Breast epithelium (tissue), 4 donors: ENCODE measurements at regions not wholly inside any gene's neighbourhood (a gene's known extent, or its start where the extent isn't known, plus 50 kb on each side); places are given as distances from the start of the nearest gene placed in this dataset.

Source experiments
- DNase-seq, 2 donors: peaks; one replicate each; pipeline ENCODE4 v3.0.0-alpha.2; 2019; ENCODE audit warnings: low spot score in 2 of 2
- H3K27ac ChIP-seq, 2 donors: fragments of 200-600 bp; sonication (generic) in 1 of 2; one replicate each; pipeline ENCODE4 v1.5.1; 2016 to 2019; ENCODE audit warnings: mild to moderate bottlenecking in 1 of 2
- H3K27me3 ChIP-seq, 2 donors: fragments of 200-600 bp; sonication (generic) in 1 of 2; one replicate each; pipeline versions ENCODE4 v1.5.1 to v1.6.0; 2017 to 2019; ENCODE audit warnings: control low read depth in 1 of 2, mild to moderate bottlenecking in 1 of 2
- H3K36me3 ChIP-seq: fragments of 200-600 bp; one replicate; pipeline ENCODE4 v1.5.1; 2019
- H3K4me1 ChIP-seq, 2 donors: fragments of 200-600 bp; sonication (generic); one replicate each; pipeline ENCODE4 v1.5.1; 2016 to 2019; ENCODE audit warnings: control low read depth in 1 of 2
- H3K4me3 ChIP-seq, 3 donors: fragments of 200-600 bp; sonication (generic); 1 replicate in 2 of 3; 2 replicates in 1 of 3; pipeline ENCODE4 v1.5.1; 2016 to 2019; ENCODE audit warnings: mild to moderate bottlenecking in 3 of 3, moderate library complexity in 2 of 3
- H3K9me3 ChIP-seq, 2 donors: fragments of 200-600 bp; sonication (generic) in 1 of 2; one replicate each; pipeline ENCODE4 v1.5.1; 2016 to 2019; ENCODE audit warnings: control low read depth in 1 of 2
- POLR2A ChIP-seq: fragments of 450-650 bp; IDR thresholded peaks from one replicate; pipeline ENCODE4 v1.6.1; 2016; ENCODE audit warnings: antibody characterized with exemption, mild to moderate bottlenecking, moderate library complexity
- POLR2AphosphoS5 ChIP-seq, 3 donors: sonication (generic); formaldehyde crosslinking; IDR thresholded peaks; one replicate each; pipeline ENCODE4 v1.6.1; 2017; ENCODE audit warnings: antibody characterized with exemption in 3 of 3
- intact Hi-C: fragments of 100-400 bp; cut with DNase I; formaldehyde crosslinking; loops from one replicate; pipeline ENCODE4 v1.15.1; 2023; ENCODE audit warnings: low total_unique reads
- TF ChIP-seq, protein P1 (sequence below), 3 donors: fragments of 450-650 bp; IDR thresholded peaks; one replicate each; pipeline ENCODE4 v1.5.1; 2016 to 2017; ENCODE audit warnings: antibody characterized with exemption in 3 of 3, mild to moderate bottlenecking in 3 of 3, moderate library complexity in 3 of 3

DNA sequence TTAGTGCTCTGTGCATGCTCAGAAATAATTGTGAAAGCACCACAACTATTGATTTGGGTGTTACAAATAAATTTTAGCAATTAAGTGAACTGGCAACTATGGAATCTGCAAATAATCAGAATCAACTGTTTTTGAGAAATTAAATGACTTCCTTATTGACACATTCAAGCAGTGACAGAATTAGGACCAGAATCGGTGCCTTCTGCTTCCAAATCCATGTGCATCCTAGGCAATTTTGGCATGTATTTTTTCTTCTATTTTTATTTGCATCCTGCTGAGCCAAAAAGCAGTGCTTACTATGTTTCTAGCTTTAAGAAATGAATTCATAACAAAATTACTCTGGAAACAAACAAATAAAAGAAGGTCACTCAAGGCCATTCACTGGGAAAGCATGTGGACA, 408.2 kb downstream of the GXYLT1 start:
- no peaks in the 10 kb centered on the region for H3K4me1 ChIP-seq
- no peaks in the 10 kb centered on the region for H3K36me3 ChIP-seq
- H3K27ac ChIP-seq = no peak overlapping the region
- DNase-seq = no peak
- TF ChIP-seq POLR2A = no peak
- no peak for TF ChIP-seq POLR2AphosphoS5 (IDR thresholded peaks at IDR 0.05)
- TF ChIP-seq, protein P1, sequence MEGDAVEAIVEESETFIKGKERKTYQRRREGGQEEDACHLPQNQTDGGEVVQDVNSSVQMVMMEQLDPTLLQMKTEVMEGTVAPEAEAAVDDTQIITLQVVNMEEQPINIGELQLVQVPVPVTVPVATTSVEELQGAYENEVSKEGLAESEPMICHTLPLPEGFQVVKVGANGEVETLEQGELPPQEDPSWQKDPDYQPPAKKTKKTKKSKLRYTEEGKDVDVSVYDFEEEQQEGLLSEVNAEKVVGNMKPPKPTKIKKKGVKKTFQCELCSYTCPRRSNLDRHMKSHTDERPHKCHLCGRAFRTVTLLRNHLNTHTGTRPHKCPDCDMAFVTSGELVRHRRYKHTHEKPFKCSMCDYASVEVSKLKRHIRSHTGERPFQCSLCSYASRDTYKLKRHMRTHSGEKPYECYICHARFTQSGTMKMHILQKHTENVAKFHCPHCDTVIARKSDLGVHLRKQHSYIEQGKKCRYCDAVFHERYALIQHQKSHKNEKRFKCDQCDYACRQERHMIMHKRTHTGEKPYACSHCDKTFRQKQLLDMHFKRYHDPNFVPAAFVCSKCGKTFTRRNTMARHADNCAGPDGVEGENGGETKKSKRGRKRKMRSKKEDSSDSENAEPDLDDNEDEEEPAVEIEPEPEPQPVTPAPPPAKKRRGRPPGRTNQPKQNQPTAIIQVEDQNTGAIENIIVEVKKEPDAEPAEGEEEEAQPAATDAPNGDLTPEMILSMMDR (IDR thresholded peaks at IDR 0.05) = no peak
- H3K9me3 ChIP-seq = no peaks in the 10 kb centered on the region
- no peaks in the 10 kb centered on the region for H3K27me3 ChIP-seq
- H3K4me3 ChIP-seq = no peak overlapping the region
- intact Hi-C loops = no loop called here

DNA sequence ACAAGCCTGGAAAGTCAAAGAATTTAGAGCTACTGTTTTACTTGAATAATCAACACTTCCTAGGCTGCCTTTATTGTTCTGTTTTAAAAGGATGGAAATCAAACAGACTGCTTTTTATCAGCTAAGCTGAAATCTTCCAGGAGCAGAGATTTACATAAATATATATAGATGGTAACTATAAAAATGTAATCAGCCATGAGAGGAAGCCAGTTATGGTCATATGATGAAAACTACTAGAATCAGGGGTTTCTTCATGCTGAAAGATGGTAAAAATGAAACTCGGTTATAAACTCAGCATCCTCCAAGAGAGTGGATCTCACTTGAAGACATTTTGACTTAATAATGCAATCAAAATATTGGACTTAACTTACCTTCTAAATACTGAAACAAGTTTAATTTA, 413.0 kb downstream of the GXYLT1 start:
- H3K4me1 ChIP-seq = no peaks in the 10 kb centered on the region
- DNase-seq = no peak
- H3K27me3 ChIP-seq = no peaks in the 10 kb centered on the region
- no peak overlapping the region for H3K27ac ChIP-seq
- TF ChIP-seq, protein P1 (IDR thresholded peaks at IDR 0.05) = no peak
- H3K9me3 ChIP-seq = no peaks in the 10 kb centered on the region
- intact Hi-C loops = no loop called here
- no peaks in the 10 kb centered on the region for H3K36me3 ChIP-seq
- H3K4me3 ChIP-seq = no peak overlapping the region

DNA sequence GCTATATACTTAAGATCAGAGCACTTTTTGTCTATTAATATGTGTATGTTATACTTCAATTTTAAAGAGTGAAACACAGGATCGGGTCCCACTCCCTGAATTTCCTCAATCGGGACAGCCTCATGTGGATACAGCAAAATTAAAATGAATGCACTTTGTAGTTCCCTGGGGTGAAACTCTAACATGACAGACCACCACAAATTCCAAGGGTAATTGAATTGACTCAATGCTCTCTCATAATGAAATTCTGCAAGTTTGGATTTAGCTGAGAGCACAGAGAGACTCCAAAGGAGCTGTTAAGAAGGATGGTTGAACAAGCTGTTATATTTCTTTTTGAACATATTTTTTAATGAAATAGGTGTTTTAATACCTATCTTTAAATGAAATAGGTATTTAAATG, 413.6 kb downstream of the GXYLT1 start:
- Histone ChIP-seq H3K4me1 (no peaks in the 10 kb centered on the region), H3K9me3 (no peaks in the 10 kb centered on the region), H3K27me3 (no peaks in the 10 kb centered on the region), H3K4me3 (no peak overlapping the region), H3K36me3 (no peaks in the 10 kb centered on the region), H3K27ac (no peak overlapping the region)
- DNase-seq = no peak
- intact Hi-C loops = no loop called here
- TF ChIP-seq, protein P1 (IDR thresholded peaks at IDR 0.05) = no peak
- TF ChIP-seq POLR2A = no peak
- no peak for TF ChIP-seq POLR2AphosphoS5 (IDR thresholded peaks at IDR 0.05)

DNA sequence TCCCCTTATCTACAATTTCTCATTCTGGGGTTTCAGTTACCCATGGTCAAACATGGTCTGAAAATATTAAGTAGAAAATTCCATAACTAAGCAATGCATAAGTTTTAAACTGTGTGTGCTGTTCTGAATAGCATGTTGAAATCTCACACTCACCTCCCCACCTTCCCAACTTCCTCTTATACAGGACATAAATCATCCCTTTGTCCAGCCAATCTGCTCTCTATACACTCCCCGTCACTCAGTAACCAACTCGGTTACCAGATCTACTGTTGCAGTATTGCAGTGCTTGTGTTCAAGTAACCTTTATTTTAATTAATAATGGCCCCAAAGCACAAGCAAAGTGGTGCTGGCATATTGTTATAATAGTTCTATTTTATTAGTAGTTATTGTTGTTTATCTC, 420.5 kb downstream of the GXYLT1 start:
- Histone ChIP-seq H3K27ac (no peak overlapping the region), H3K4me3 (no peak overlapping the region), H3K4me1 (no peaks in the 10 kb centered on the region), H3K9me3 (no peaks in the 10 kb centered on the region), H3K36me3 (no peaks in the 10 kb centered on the region), H3K27me3 (no peaks in the 10 kb centered on the region)
- intact Hi-C loops = no loop called here
- no peak for TF ChIP-seq POLR2AphosphoS5 (IDR thresholded peaks at IDR 0.05)
- TF ChIP-seq, protein P1 (IDR thresholded peaks at IDR 0.05) = no peak
- TF ChIP-seq POLR2A = no peak
- no peak for DNase-seq

DNA sequence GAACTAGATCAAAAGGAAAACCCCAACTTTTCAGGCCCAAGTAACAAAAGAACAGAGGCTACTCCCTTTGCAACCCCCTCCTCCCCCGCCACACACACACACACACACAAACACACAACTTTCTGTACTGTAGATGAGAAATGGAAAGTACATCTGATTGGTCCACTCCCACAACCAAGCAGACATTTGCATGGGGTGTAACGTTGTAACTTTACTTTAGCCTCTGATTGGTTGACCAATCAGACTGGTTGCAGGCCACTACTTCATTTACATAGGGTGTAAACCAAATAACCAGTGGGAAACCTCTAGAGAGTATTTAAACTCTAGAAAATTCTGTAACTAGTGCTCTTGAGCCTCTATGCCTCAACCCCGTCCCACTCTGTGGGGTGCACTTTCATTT, 425.5 kb downstream of the GXYLT1 start:
- no peaks in the 10 kb centered on the region for H3K36me3 ChIP-seq
- no peaks in the 10 kb centered on the region for H3K4me1 ChIP-seq
- no peak overlapping the region for H3K27ac ChIP-seq
- TF ChIP-seq POLR2A = no peak
- TF ChIP-seq POLR2AphosphoS5 (IDR thresholded peaks at IDR 0.05) = no peak
- TF ChIP-seq, protein P1 (IDR thresholded peaks at IDR 0.05) = no peak
- intact Hi-C loops = no loop called here
- no peaks in the 10 kb centered on the region for H3K27me3 ChIP-seq
- H3K4me3 ChIP-seq = no peak overlapping the region
- no peak for DNase-seq
- H3K9me3 ChIP-seq = no peaks in the 10 kb centered on the region
